OCI-LY1 (cell line): ENCODE measurements at regions not wholly inside any gene's neighbourhood (a gene's known extent, or its start where the extent isn't known, plus 50 kb on each side); places are given as distances from the start of the nearest gene placed in this dataset.

Experiments used
- CTCF ChIP-seq: fragments of 200-600 bp; sonication (generic), shearing (Covaris generic); IDR thresholded peaks from 2 replicates; pipeline ENCODE4 v1.5.1; 2017; ENCODE audit warnings: mild to moderate bottlenecking, antibody characterized with exemption, low read length, moderate library complexity, mixed read lengths
- EZH2 ChIP-seq: fragments of 200-600 bp; sonication (generic), shearing (Covaris generic); IDR thresholded peaks from 2 replicates; pipeline ENCODE4 v1.8.0; 2017; ENCODE audit warnings: borderline replicate concordance, mixed run types, mild to moderate bottlenecking, antibody characterized with exemption, low read length, moderate library complexity, mixed read lengths

- TF ChIP-seq CTCF (no peak), EZH2 (no peak)
Observed at GRCh38 chr9:17081351-17081750, 53.5 kb upstream of the CNTLN start.
